ENCODE measurements at regions not wholly inside any gene's neighbourhood (a gene's known extent, or its start where the extent isn't known, plus 50 kb on each side); places are given as distances from the start of the nearest gene placed in this dataset.
"Not testable (repeated sequence)": the region's sequence is repeated elsewhere in the genome, so short reads cannot be mapped to it uniquely, and the experiment has no call there.

GRCh38 chr3:103271575-103271974 lies 836.8 kb downstream of the ZPLD1 start:
- DNase-seq (no peak), ATAC-seq (ENCODE audit: insufficient read depth, low FRiP score) (no peak)
- H3K36me3 ChIP-seq (ENCODE audit: control insufficient read depth in 4 of 4, insufficient read depth in 4 of 4, low read length in 4 of 4): no peaks in the 10 kb centered on the region
- 69 to 77% methylated on average over 2 of the region's 2 CpGs for WGBS, 2 donors
- H3K4me1 ChIP-seq (ENCODE audit: control insufficient read depth in 5 of 5, insufficient read depth in 5 of 5, low read length in 5 of 5): no peaks in the 10 kb centered on the region
- H3K27me3 ChIP-seq (ENCODE audit: control insufficient read depth in 3 of 3, insufficient read depth in 3 of 3, low read length in 2 of 3): no peaks in the 10 kb centered on the region
- H3K27ac ChIP-seq (ENCODE audit: low read depth in 1 of 2, low read length in 1 of 2): no peak overlapping the region
- H3K9me3 ChIP-seq (ENCODE audit: control insufficient read depth in 4 of 4, insufficient read depth in 3 of 4, low read length in 3 of 4): peaks cover 0 to 8% (median 0%) of the 10 kb centered on the region in 4 donors
- H3K9ac ChIP-seq (ENCODE audit: insufficient read depth in 1 of 2, low read length in 2 of 2): no peak overlapping the region
- no peak overlapping the region for H3K4me3 ChIP-seq
- TF ChIP-seq, protein P1, sequence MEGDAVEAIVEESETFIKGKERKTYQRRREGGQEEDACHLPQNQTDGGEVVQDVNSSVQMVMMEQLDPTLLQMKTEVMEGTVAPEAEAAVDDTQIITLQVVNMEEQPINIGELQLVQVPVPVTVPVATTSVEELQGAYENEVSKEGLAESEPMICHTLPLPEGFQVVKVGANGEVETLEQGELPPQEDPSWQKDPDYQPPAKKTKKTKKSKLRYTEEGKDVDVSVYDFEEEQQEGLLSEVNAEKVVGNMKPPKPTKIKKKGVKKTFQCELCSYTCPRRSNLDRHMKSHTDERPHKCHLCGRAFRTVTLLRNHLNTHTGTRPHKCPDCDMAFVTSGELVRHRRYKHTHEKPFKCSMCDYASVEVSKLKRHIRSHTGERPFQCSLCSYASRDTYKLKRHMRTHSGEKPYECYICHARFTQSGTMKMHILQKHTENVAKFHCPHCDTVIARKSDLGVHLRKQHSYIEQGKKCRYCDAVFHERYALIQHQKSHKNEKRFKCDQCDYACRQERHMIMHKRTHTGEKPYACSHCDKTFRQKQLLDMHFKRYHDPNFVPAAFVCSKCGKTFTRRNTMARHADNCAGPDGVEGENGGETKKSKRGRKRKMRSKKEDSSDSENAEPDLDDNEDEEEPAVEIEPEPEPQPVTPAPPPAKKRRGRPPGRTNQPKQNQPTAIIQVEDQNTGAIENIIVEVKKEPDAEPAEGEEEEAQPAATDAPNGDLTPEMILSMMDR (IDR thresholded peaks at IDR 0.05; ENCODE audit: control extremely low read depth, extremely low read depth): no peak

DNA sequence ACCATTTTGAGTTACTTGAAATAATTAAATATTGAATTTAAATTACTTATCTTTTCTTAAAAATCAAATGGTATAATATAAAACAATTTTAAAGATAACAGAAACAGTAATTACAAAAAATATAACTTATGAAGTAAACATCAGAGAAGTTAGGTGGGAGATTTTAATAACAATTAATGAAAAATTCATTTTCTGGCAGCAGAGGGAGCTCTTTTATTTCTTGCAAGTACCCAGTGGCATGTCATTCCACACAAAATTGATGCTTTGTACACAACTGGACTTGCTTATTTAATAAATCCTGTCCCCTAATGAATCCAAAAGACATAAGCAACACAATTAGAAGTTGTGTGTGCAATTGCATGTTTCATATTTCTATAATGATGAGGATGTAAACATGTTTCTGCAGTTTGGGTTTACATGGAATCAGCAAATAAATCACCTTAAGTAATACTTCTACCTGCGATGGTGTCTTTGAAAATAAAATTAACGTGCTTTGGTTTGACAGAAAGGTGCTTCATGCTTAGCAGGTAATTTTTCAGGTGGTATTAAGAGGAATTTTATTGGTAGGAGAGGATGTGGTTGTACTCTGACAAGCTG lies 861.3 kb downstream of the ZPLD1 start:
- Histone ChIP-seq H3K9ac (ENCODE audit: insufficient read depth in 1 of 2, low read length in 2 of 2) (no peak overlapping the region), H3K4me3 (no peak overlapping the region), H3K9me3 (ENCODE audit: control insufficient read depth in 4 of 4, insufficient read depth in 3 of 4, low read length in 3 of 4) (no peaks in the 10 kb centered on the region), H3K4me1 (ENCODE audit: control insufficient read depth in 5 of 5, insufficient read depth in 5 of 5, low read length in 5 of 5) (peaks cover 0 to 5% (median 0%) of the 10 kb centered on the region in 5 donors), H3K27ac (ENCODE audit: low read depth in 1 of 2, low read length in 1 of 2) (no peak overlapping the region), H3K36me3 (ENCODE audit: control insufficient read depth in 4 of 4, insufficient read depth in 4 of 4, low read length in 4 of 4) (no peaks in the 10 kb centered on the region), H3K27me3 (ENCODE audit: control insufficient read depth in 3 of 3, insufficient read depth in 3 of 3, low read length in 2 of 3) (no peaks in the 10 kb centered on the region)
- ATAC-seq (ENCODE audit: insufficient read depth, low FRiP score): no peak
- WGBS, 2 donors: 60 to 77% methylated on average over 2 of the region's 2 CpGs
- TF ChIP-seq, protein P1 (IDR thresholded peaks at IDR 0.05; ENCODE audit: control extremely low read depth, extremely low read depth): no peak
- peak in 2 of 3 donors; percentile 45 to 54 for DNase-seq

DNA sequence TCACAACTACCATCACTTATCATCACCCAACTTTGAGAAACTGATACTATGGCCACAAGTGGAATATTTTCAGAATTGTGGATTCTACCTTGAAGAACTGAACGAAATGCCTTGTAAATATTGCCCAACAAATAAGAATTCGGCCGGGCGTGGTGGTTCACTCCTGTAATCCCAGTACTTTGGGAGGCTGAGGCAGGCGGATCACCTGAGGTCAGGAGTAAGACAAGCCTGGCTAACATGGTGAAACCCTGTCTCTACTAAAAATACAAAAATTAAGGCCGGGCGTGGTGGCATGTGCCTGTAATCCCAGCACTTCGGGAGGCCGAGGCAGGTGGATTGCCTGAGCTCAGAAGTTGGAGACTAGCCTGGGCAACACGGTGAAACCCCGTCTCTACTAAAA lies 862.7 kb downstream of the ZPLD1 start:
- 93 to 94% methylated on average over 11 of the region's 11 CpGs for WGBS, 2 donors
- H3K27me3 ChIP-seq (ENCODE audit: control insufficient read depth in 3 of 3, insufficient read depth in 3 of 3, low read length in 2 of 3); H3K9me3 ChIP-seq (ENCODE audit: control insufficient read depth in 4 of 4, insufficient read depth in 3 of 4, low read length in 3 of 4); H3K4me3 ChIP-seq; ATAC-seq (ENCODE audit: insufficient read depth, low FRiP score); H3K27ac ChIP-seq (ENCODE audit: low read depth in 1 of 2, low read length in 1 of 2); DNase-seq; H3K36me3 ChIP-seq (ENCODE audit: control insufficient read depth in 4 of 4, insufficient read depth in 4 of 4, low read length in 4 of 4); H3K9ac ChIP-seq (ENCODE audit: insufficient read depth in 1 of 2, low read length in 2 of 2); H3K4me1 ChIP-seq (ENCODE audit: control insufficient read depth in 5 of 5, insufficient read depth in 5 of 5, low read length in 5 of 5): not testable (repeated sequence)

- H3K27ac ChIP-seq (ENCODE audit: low read depth in 1 of 2, low read length in 1 of 2): no peak overlapping the region
- TF ChIP-seq, protein P1 (IDR thresholded peaks at IDR 0.05; ENCODE audit: control extremely low read depth, extremely low read depth): no peak
- DNase-seq (peak in 1 of 3 donors; percentile 4), ATAC-seq (ENCODE audit: insufficient read depth, low FRiP score) (no peak)
- H3K36me3 ChIP-seq (ENCODE audit: control insufficient read depth in 4 of 4, insufficient read depth in 4 of 4, low read length in 4 of 4): no peaks in the 10 kb centered on the region
- no peaks in the 10 kb centered on the region for H3K9me3 ChIP-seq (ENCODE audit: control insufficient read depth in 4 of 4, insufficient read depth in 3 of 4, low read length in 3 of 4)
- H3K27me3 ChIP-seq (ENCODE audit: control insufficient read depth in 3 of 3, insufficient read depth in 3 of 3, low read length in 2 of 3): no peaks in the 10 kb centered on the region
- H3K4me3 ChIP-seq: no peak overlapping the region
- WGBS, 2 donors: 65 to 79% methylated on average over 4 of the region's 4 CpGs
- no peak overlapping the region for H3K9ac ChIP-seq (ENCODE audit: insufficient read depth in 1 of 2, low read length in 2 of 2)
- H3K4me1 ChIP-seq (ENCODE audit: control insufficient read depth in 5 of 5, insufficient read depth in 5 of 5, low read length in 5 of 5): peaks cover 0 to 11% (median 0%) of the 10 kb centered on the region in 5 donors
Observed at GRCh38 chr3:103306104-103306503, 871.3 kb downstream of the ZPLD1 start.

All from lung (tissue), 11 donors.